HepG2 (cell line): ENCODE measurements at regions not wholly inside any gene's neighbourhood (a gene's known extent, or its start where the extent isn't known, plus 50 kb on each side); places are given as distances from the start of the nearest gene placed in this dataset.

Source experiments
- HNF4A ChIP-seq: sonication (generic); formaldehyde crosslinking; IDR thresholded peaks from 2 replicates; pipeline ENCODE4 v1.4.0; 2020; ENCODE audit warnings: missing genetic modification reagents
- NCOA2 ChIP-seq: sonication (generic); formaldehyde crosslinking; IDR thresholded peaks from 2 replicates; pipeline ENCODE4 v1.8.0; 2022; ENCODE audit warnings: inconsistent platforms
- NONO ChIP-seq, 2 experiments: fragments of 450-650 bp in 1 of 2; sonication (generic) in 1 of 2; formaldehyde crosslinking in 1 of 2; IDR thresholded peaks in 1 of 2; conservative IDR thresholded peaks in 1 of 2; 2 replicates each; pipeline versions ENCODE4 v1.6.1 to v1.8.0; 2017 to 2022; ENCODE audit warnings: mild to moderate bottlenecking in 1 of 2, missing genetic modification reagents in 1 of 2, moderate library complexity in 1 of 2
- POLR2A ChIP-seq, 2 experiments: IDR thresholded peaks; 2 replicates each; pipeline ENCODE4 v1.6.1; 2011; ENCODE audit warnings: low read depth in 2 of 2, low read length in 2 of 2, mild to moderate bottlenecking in 1 of 2, moderate library complexity in 1 of 2; ENCODE audit not compliant: insufficient read depth in 1 of 2
- RNF219 ChIP-seq: sonication (generic); formaldehyde crosslinking; IDR thresholded peaks from 2 replicates; pipeline ENCODE4 v1.5.0; 2020; ENCODE audit warnings: mild to moderate bottlenecking, missing genetic modification reagents
- TAF1 ChIP-seq: sonication (generic); formaldehyde crosslinking; IDR thresholded peaks from 2 replicates; pipeline ENCODE4 v1.4.0; 2020; ENCODE audit warnings: missing genetic modification reagents
- ZNF121 ChIP-seq: sonication (generic); formaldehyde crosslinking; IDR thresholded peaks from 2 replicates; pipeline ENCODE4 v1.5.0; 2020; ENCODE audit warnings: mild to moderate bottlenecking, missing genetic modification reagents
- ZNF280D ChIP-seq: sonication (generic); formaldehyde crosslinking; IDR thresholded peaks from 2 replicates; pipeline ENCODE4 v1.5.1; 2020; ENCODE audit warnings: mild to moderate bottlenecking, missing genetic modification reagents
- ZNF788 ChIP-seq: sonication (generic); formaldehyde crosslinking; IDR thresholded peaks from 2 replicates; pipeline ENCODE4 v1.5.0; 2020; ENCODE audit warnings: mild to moderate bottlenecking, missing genetic modification reagents, borderline replicate concordance
- ZSCAN5A ChIP-seq: sonication (generic); formaldehyde crosslinking; IDR thresholded peaks from 2 replicates; pipeline ENCODE4 v1.8.0; 2022; ENCODE audit warnings: mild to moderate bottlenecking, missing genetic modification reagents, borderline replicate concordance

DNA sequence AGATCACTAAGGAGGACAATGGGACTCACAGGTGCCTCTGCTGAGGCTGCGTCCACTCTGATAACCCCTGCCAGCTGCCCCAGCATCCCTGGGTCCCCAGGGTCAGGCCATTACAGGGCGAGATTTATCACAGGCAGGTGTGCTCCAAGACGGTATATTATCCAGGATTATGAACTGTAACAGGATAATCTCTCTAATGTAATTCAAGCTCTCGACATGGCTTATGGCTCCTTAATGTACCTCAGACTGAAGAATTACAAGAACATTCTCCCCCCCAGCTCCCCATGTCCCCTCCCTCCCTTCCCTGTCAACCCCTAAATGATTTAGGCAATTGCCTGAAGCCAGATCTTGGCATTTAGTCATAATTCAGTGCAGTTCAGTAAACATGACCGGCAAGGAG, 86.8 kb downstream of the NCR2 start:
- TF ChIP-seq NCOA2 (CRISPR knock-in tag) (no peak), NONO (IDR thresholded peaks at IDR 0.05) (no peak), NONO (CRISPR knock-in tag; conservative IDR thresholded peaks at IDR 0.05) (no peak), ZNF121 (CRISPR knock-in tag) (no peak), ZSCAN5A (CRISPR knock-in tag) (no peak), HNF4A (CRISPR knock-in tag) (no peak), TAF1 (CRISPR knock-in tag) (no peak), POLR2A (IDR thresholded peaks at IDR 0.05; ENCODE audit: insufficient read depth in 1 of 2, low read depth in 2 of 2, low read length in 2 of 2) (no peak), RNF219 (CRISPR knock-in tag) (no peak), ZNF280D (CRISPR knock-in tag) (no peak), ZNF788 (CRISPR knock-in tag) (no peak)
